H9 (cell line): ENCODE measurements at regions not wholly inside any gene's neighbourhood (a gene's known extent, or its start where the extent isn't known, plus 50 kb on each side); places are given as distances from the start of the nearest gene placed in this dataset.

ENCODE experiments used
- DNase-seq: peaks from one replicate; pipeline ENCODE4 v3.0.0-alpha.2; 2017
- H2AFZ ChIP-seq: one replicate; pipeline ENCODE4 v1.6.1; 2013; ENCODE audit warnings: mild to moderate bottlenecking, low read length, control low read depth, moderate library complexity
- H2AK5ac ChIP-seq: 2 replicates; pipeline ENCODE4 v1.6.1; 2013; ENCODE audit warnings: low read length, control low read depth, mixed read lengths; ENCODE audit not compliant: insufficient read length
- H2BK120ac ChIP-seq: one replicate; pipeline ENCODE4 v1.6.1; 2013; ENCODE audit warnings: low read depth, mild to moderate bottlenecking, low read length, control low read depth, inconsistent platforms; ENCODE audit not compliant: poor library complexity, severe bottlenecking
- H2BK12ac ChIP-seq: 2 replicates; pipeline ENCODE4 v1.6.1; 2013; ENCODE audit warnings: low read length, control low read depth, mixed read lengths, low read depth; ENCODE audit not compliant: insufficient read length
- H2BK15ac ChIP-seq: 2 replicates; pipeline ENCODE4 v1.6.1; 2013; ENCODE audit warnings: low read depth, low read length, control low read depth
- H2BK20ac ChIP-seq: one replicate; pipeline ENCODE4 v1.6.1; 2013; ENCODE audit warnings: low read depth, mild to moderate bottlenecking, low read length, control low read depth, inconsistent platforms; ENCODE audit not compliant: poor library complexity, severe bottlenecking
- H2BK5ac ChIP-seq: 2 replicates; pipeline ENCODE4 v1.6.1; 2013; ENCODE audit warnings: low read length, control low read depth, mixed read lengths; ENCODE audit not compliant: insufficient read length
- H3K14ac ChIP-seq: 2 replicates; pipeline ENCODE4 v1.6.1; 2013; ENCODE audit warnings: low read length, control low read depth; ENCODE audit not compliant: insufficient read depth
- H3K18ac ChIP-seq: 2 replicates; pipeline ENCODE4 v1.6.1; 2013; ENCODE audit warnings: low read depth, mild to moderate bottlenecking, mixed read lengths, low read length, control low read depth; ENCODE audit not compliant: insufficient read length
- H3K23ac ChIP-seq: 2 replicates; pipeline ENCODE4 v1.6.1; 2013; ENCODE audit warnings: low read length, control low read depth, mixed read lengths, low read depth; ENCODE audit not compliant: insufficient read length
- H3K23me2 ChIP-seq: 2 replicates; pipeline ENCODE4 v1.6.1; 2013; ENCODE audit warnings: low read depth, mild to moderate bottlenecking, mixed read lengths, low read length, control low read depth; ENCODE audit not compliant: insufficient read length, poor library complexity, severe bottlenecking
- H3K27ac ChIP-seq: 2 replicates; pipeline ENCODE4 v1.5.1; 2013; ENCODE audit warnings: low read length, control low read depth, mixed read lengths, low read depth; ENCODE audit not compliant: insufficient read length
- H3K27me3 ChIP-seq: 2 replicates; pipeline ENCODE4 v1.6.1; 2013; ENCODE audit warnings: low read length, control low read depth, inconsistent platforms; ENCODE audit not compliant: insufficient read depth
- H3K4ac ChIP-seq: 2 replicates; pipeline ENCODE4 v1.6.1; 2013; ENCODE audit warnings: low read depth, mild to moderate bottlenecking, control low read depth, inconsistent platforms, low read length, moderate library complexity
- H3K4me1 ChIP-seq: 2 replicates; pipeline ENCODE4 v1.6.1; 2013; ENCODE audit warnings: low read length, control low read depth, inconsistent platforms; ENCODE audit not compliant: insufficient read depth
- H3K4me2 ChIP-seq: 2 replicates; pipeline ENCODE4 v1.6.1; 2013; ENCODE audit warnings: low read length, control low read depth, mixed read lengths; ENCODE audit not compliant: insufficient read length, insufficient read depth
- H3K56ac ChIP-seq: 2 replicates; pipeline ENCODE4 v1.6.1; 2013; ENCODE audit warnings: low read depth, mild to moderate bottlenecking, mixed read lengths, low read length, control low read depth; ENCODE audit not compliant: insufficient read length
- H3K79me1 ChIP-seq: 2 replicates; pipeline ENCODE4 v1.6.1; 2013; ENCODE audit warnings: low read depth, mild to moderate bottlenecking, moderate library complexity, low read length, control low read depth, inconsistent platforms; ENCODE audit not compliant: insufficient read depth, poor library complexity, severe bottlenecking
- H3K79me2 ChIP-seq: 2 replicates; pipeline ENCODE4 v1.6.1; 2013; ENCODE audit warnings: low read length, control low read depth, inconsistent platforms; ENCODE audit not compliant: insufficient read depth
- H3K9ac ChIP-seq: 2 replicates; pipeline ENCODE4 v1.6.1; 2013; ENCODE audit warnings: low read length, control low read depth, mixed read lengths; ENCODE audit not compliant: insufficient read length; ENCODE audit errors: extremely low read depth
- H3K9me3 ChIP-seq: one replicate; pipeline ENCODE4 v1.6.1; 2013; ENCODE audit warnings: low read depth, low read length, inconsistent platforms; ENCODE audit not compliant: control insufficient read depth
- H3T11ph ChIP-seq: one replicate; pipeline ENCODE4 v1.6.1; 2013; ENCODE audit warnings: mild to moderate bottlenecking, low read length, control low read depth, inconsistent platforms
- H4K20me1 ChIP-seq: one replicate; pipeline ENCODE4 v1.6.1; 2013; ENCODE audit not compliant: control insufficient read depth, insufficient read length, insufficient read depth
- H4K5ac ChIP-seq: 2 replicates; pipeline ENCODE4 v1.6.1; 2013; ENCODE audit warnings: low read depth, mild to moderate bottlenecking, mixed read lengths, low read length, control low read depth; ENCODE audit not compliant: insufficient read length
- H4K8ac ChIP-seq: replicated peaks from 2 replicates; pipeline ENCODE4 v1.6.1; 2013; ENCODE audit warnings: low read length, control low read depth, mixed read lengths, low read depth; ENCODE audit not compliant: insufficient read length
- H4K91ac ChIP-seq: 2 replicates; pipeline ENCODE4 v1.6.1; 2013; ENCODE audit warnings: low read depth, mild to moderate bottlenecking, moderate library complexity, mixed read lengths, low read length, control low read depth; ENCODE audit not compliant: insufficient read length
- H3K27ac Mint-ChIP-seq, 3 experiments: 2 replicates in 2 of 3; 3 replicates in 1 of 3; pipeline ENCODE4 v1.8.0; 2020 to 2021; ENCODE audit warnings: mixed read lengths in 3 of 3, mild to moderate bottlenecking in 1 of 3, moderate library complexity in 1 of 3
- H3K27me3 Mint-ChIP-seq: 2 replicates; pipeline ENCODE4 v1.8.0; 2021; ENCODE audit warnings: low read depth, mild to moderate bottlenecking, moderate library complexity, mixed read lengths
- H3K36me3 Mint-ChIP-seq, 3 experiments: 2 replicates in 2 of 3; 3 replicates in 1 of 3; pipeline ENCODE4 v1.8.0; 2020 to 2021; ENCODE audit warnings: low read depth in 3 of 3, mixed read lengths in 3 of 3; ENCODE audit not compliant: insufficient read depth in 1 of 3
- H3K4me1 Mint-ChIP-seq, 2 experiments: 2 replicates each; pipeline ENCODE4 v1.8.0; 2020; ENCODE audit warnings: mixed read lengths in 2 of 2
- H3K4me3 Mint-ChIP-seq, 2 experiments: 2 replicates in 1 of 2; 3 replicates in 1 of 2; pipeline ENCODE4 v1.8.0; 2020 to 2021; ENCODE audit warnings: mild to moderate bottlenecking in 2 of 2, mixed read lengths in 2 of 2, moderate library complexity in 1 of 2
- H3K9me3 Mint-ChIP-seq, 2 experiments: 2 replicates in 1 of 2; 3 replicates in 1 of 2; pipeline ENCODE4 v1.8.0; 2020; ENCODE audit warnings: mild to moderate bottlenecking in 2 of 2, mixed read lengths in 2 of 2, moderate library complexity in 1 of 2
- CTCF ChIP-seq: fragments of 200-600 bp; sonication (generic); conservative IDR thresholded peaks from 3 replicates; pipeline ENCODE4 v1.8.0; 2021; ENCODE audit warnings: antibody characterized with exemption, mild to moderate bottlenecking
- WGBS: extraction: QIAGEN DNeasy Blood & Tissue Kit; methylation state at CpG from one replicate; pipeline ENCODE4 v1.1.7; 2013; ENCODE audit warnings: missing lambda C conversion rate, low lambda C conversion rate, mixed read lengths; ENCODE audit not compliant: insufficient read length; ENCODE audit errors: extremely low coverage; 5-methylcytosine and 5-hydroxymethylcytosine counted together

GRCh38 chr1:117783606-117784396 lies 145.6 kb downstream of the GDAP2 start:
- no peak overlapping the region for H3K23ac ChIP-seq
- H4K8ac ChIP-seq = no peak overlapping the region
- H4K91ac ChIP-seq = no peak overlapping the region
- H2BK20ac ChIP-seq = no peak overlapping the region
- no peak overlapping the region for H3K4ac ChIP-seq
- no peak overlapping the region for H2AFZ ChIP-seq
- no peak overlapping the region for H3K18ac ChIP-seq
- H3K56ac ChIP-seq = no peak overlapping the region
- DNase-seq = no peak
- no peaks in the 10 kb centered on the region for H3K23me2 ChIP-seq
- H3T11ph ChIP-seq = no peak overlapping the region
- no peak overlapping the region for H2BK5ac ChIP-seq
- no peak overlapping the region for H3K14ac ChIP-seq
- H2BK120ac ChIP-seq = no peak overlapping the region
- H4K5ac ChIP-seq = no peak overlapping the region
- H3K9me3 ChIP-seq = no peaks in the 10 kb centered on the region
- no peak overlapping the region for H3K9ac ChIP-seq
- Mint-ChIP-seq H3K9me3 (no peaks in the 10 kb centered on the region), H3K27me3 (peaks cover 4% of the 10 kb centered on the region; the same call in 1 of the 2 replicates), H3K4me3 (no peak overlapping the region), H3K27ac (no peak overlapping the region), H3K36me3 (no peaks in the 10 kb centered on the region), H3K4me1 (peaks cover 11 to 12% of the 10 kb centered on the region in 2 experiments)
- H3K79me1 ChIP-seq = no peaks in the 10 kb centered on the region
- H3K79me2 ChIP-seq = no peaks in the 10 kb centered on the region
- no peaks in the 10 kb centered on the region for H3K27me3 ChIP-seq
- no peak overlapping the region for H2BK15ac ChIP-seq
- H3K4me1 ChIP-seq = no peaks in the 10 kb centered on the region
- no CpG with 5 or more reads among the region's 4 CpGs for WGBS
- H2AK5ac ChIP-seq = no peak overlapping the region
- no peak for TF ChIP-seq CTCF
- H2BK12ac ChIP-seq = no peak overlapping the region
- H3K4me2 ChIP-seq = no peak overlapping the region
- H3K27ac ChIP-seq = no peak overlapping the region
- H4K20me1 ChIP-seq = no peaks in the 10 kb centered on the region
